ENCODE measurements at regions not wholly inside any gene's neighbourhood (a gene's known extent, or its start where the extent isn't known, plus 50 kb on each side); places are given as distances from the start of the nearest gene placed in this dataset.

DNA sequence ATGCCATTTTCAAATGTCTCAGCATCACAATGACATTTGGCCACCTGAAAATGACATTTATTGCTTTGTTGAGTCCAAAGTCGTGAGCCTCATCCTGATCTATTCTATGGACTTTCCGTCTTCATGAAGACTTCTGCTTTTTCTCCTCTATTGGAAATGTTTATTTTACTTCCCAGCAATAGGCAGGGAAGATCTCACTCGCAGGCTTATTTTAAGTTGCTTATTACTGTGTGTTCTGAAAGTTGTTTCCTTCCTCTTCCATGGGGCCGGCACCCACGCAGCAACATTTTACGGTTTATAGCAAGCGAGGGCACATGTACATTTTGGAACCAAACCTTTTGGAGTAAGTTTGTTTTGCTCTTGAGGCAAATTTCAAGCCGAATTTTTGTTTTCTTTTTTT, 221.0 kb upstream of the KLF6 start:
- TF ChIP-seq CTCF (IDR thresholded peaks at IDR 0.05 in 4 of 5, conservative IDR thresholded peaks at IDR 0.05 in 1 of 5) (no peak), POLR2A (IDR thresholded peaks at IDR 0.05) (no peak)
